HUES64 (cell line): ENCODE measurements at regions not wholly inside any gene's neighbourhood (a gene's known extent, or its start where the extent isn't known, plus 50 kb on each side); places are given as distances from the start of the nearest gene placed in this dataset.
A peak's percentile ranks its signal among the peaks of the same experiment; 100 is the strongest.

Experiments used
- H3K27ac ChIP-seq: 2 replicates; pipeline ENCODE4 v1.7.0; 2013; ENCODE audit warnings: low read depth, low read length, inconsistent platforms
- H3K27me3 ChIP-seq: 2 replicates; pipeline ENCODE4 v1.6.1; 2013; ENCODE audit warnings: mild to moderate bottlenecking, low read length; ENCODE audit not compliant: insufficient read depth
- H3K36me3 ChIP-seq: 2 replicates; pipeline ENCODE4 v1.6.1; 2013; ENCODE audit warnings: mild to moderate bottlenecking, low read length; ENCODE audit not compliant: insufficient read depth
- H3K4me1 ChIP-seq: 2 replicates; pipeline ENCODE4 v1.6.1; 2013; ENCODE audit warnings: mild to moderate bottlenecking, low read length, moderate library complexity; ENCODE audit not compliant: insufficient read depth
- H3K4me3 ChIP-seq: 2 replicates; pipeline ENCODE4 v1.5.1; 2013; ENCODE audit warnings: mild to moderate bottlenecking, low read length, moderate library complexity
- H3K9ac ChIP-seq: 2 replicates; pipeline ENCODE4 v1.6.1; 2013; ENCODE audit warnings: mild to moderate bottlenecking, low read depth, low read length
- H3K9me3 ChIP-seq: 2 replicates; pipeline ENCODE4 v1.6.1; 2013; ENCODE audit warnings: low read depth, low read length; ENCODE audit not compliant: insufficient read depth
- WGBS: fragments of 150-250, 120-280 bp; methylation state at CpG from one replicate; pipeline ENCODE4 v1.1.7; 2013; ENCODE audit warnings: missing lambda C conversion rate; 5-methylcytosine and 5-hydroxymethylcytosine counted together

DNA sequence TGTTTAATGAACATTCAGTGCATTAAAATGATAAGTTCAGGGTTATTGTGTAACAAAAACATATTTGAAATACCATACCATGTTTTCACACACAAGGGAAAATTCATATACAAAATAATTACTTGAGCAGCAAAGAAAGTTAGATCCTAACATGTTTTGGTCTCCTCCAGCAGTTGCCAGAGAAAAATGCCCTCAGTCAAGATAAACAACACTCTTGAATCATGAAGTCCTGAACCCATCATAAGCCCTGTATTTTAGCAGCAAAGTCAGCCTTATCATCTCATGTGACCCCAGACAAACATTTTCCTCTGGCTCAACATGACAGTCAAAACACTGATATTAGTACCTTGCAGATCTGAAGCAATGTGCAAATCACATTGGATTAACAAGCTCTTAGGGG lies 1541.1 kb upstream of the WWC1 start:
- H3K4me3 ChIP-seq = no peak overlapping the region
- no peaks in the 10 kb centered on the region for H3K27me3 ChIP-seq
- H3K9ac ChIP-seq = no peak overlapping the region
- H3K27ac ChIP-seq = no peak overlapping the region
- no peaks in the 10 kb centered on the region for H3K9me3 ChIP-seq
- H3K36me3 ChIP-seq = no peaks in the 10 kb centered on the region
- no peaks in the 10 kb centered on the region for H3K4me1 ChIP-seq

DNA sequence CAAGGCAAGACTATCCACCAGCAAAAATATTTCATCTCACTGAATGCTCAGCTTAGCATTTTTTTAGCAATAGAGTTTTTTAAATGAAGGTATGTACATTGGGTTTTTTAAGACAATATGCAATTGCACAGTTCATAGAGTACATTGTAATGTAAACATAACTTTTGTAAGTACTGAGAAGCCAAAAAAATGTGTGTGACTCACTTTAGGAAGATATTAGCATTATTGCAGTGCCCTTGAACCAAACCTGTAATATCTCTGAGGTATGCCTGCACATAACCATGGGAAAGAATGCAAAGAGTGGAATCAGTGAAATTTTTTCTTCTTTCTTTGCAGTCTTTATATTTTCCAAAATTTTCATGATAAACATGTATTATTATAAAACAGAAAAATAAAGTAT lies 1533.3 kb upstream of the WWC1 start:
- no peaks in the 10 kb centered on the region for H3K27me3 ChIP-seq
- H3K4me1 ChIP-seq = no peaks in the 10 kb centered on the region
- H3K36me3 ChIP-seq = no peaks in the 10 kb centered on the region
- no peaks in the 10 kb centered on the region for H3K9me3 ChIP-seq
- H3K4me3 ChIP-seq = no peak overlapping the region
- H3K9ac ChIP-seq = no peak overlapping the region
- no peak overlapping the region for H3K27ac ChIP-seq

GRCh38 chr5:166767858-166768257 lies 1523.6 kb upstream of the WWC1 start:
- no peak overlapping the region for H3K9ac ChIP-seq
- peaks cover 18% of the 10 kb centered on the region for H3K4me1 ChIP-seq
- WGBS = 96% methylated on average over 5 of the region's 5 CpGs
- no peaks in the 10 kb centered on the region for H3K27me3 ChIP-seq
- no peak overlapping the region for H3K27ac ChIP-seq
- H3K4me3 ChIP-seq = no peak overlapping the region
- H3K9me3 ChIP-seq = peaks cover 4% of the 10 kb centered on the region
- H3K36me3 ChIP-seq = no peaks in the 10 kb centered on the region

DNA sequence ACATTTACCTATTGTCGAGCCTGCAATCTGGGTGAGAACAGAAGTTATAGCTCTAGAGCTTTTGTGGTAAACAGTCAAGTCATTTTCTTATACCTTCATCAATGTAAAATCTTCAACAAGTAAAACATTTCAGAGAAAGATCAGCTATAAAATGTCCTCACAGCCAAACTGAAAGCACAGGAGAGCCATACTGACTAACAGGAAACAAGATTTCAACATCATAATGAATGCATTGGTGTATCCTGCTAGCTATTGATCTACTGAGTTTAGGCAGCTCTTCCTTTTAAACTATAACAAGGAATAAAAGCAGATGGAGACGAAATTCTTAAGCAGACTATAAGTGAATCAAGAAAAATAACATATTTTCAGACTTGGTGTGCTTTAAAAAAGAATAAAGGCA lies 1522.9 kb upstream of the WWC1 start:
- Histone ChIP-seq H3K9ac (no peak overlapping the region), H3K4me1 (peaks cover 25% of the 10 kb centered on the region), H3K27ac (no peak overlapping the region), H3K27me3 (no peaks in the 10 kb centered on the region), H3K9me3 (peaks cover 4% of the 10 kb centered on the region), H3K36me3 (no peaks in the 10 kb centered on the region), H3K4me3 (no peak overlapping the region)
- 92% methylated on average over 1 of the region's 2 CpGs for WGBS

DNA sequence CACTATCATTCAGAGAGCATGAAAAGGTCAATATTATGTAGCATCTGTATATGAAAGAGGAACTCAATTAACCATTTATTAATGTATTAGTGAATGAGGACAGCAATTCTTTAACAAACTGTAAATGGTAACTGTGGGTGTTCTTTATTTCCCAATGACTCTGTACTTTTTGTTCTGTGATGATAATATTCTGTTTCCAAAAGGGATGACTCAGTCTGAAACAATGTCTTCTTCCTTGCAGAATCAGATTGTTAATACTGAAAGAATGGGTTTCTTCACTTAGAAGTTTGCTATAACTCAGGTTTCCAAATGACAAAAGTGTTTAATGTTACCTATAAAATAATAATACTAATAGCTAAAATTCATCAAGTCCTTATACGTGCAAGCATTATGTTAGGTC lies 1518.7 kb upstream of the WWC1 start:
- Histone ChIP-seq H3K27me3 (no peaks in the 10 kb centered on the region), H3K9ac (no peak overlapping the region), H3K4me3 (no peak overlapping the region), H3K4me1 (peaks cover 25% of the 10 kb centered on the region), H3K27ac (no peak overlapping the region), H3K36me3 (no peaks in the 10 kb centered on the region), H3K9me3 (peaks cover 4% of the 10 kb centered on the region)
- no CpG with 5 or more reads among the region's 1 CpG for WGBS

GRCh38 chr5:166781737-166782136 lies 1509.7 kb upstream of the WWC1 start:
- H3K9me3 ChIP-seq = no peaks in the 10 kb centered on the region
- H3K4me1 ChIP-seq = peaks cover 14% of the 10 kb centered on the region
- H3K27ac ChIP-seq = no peak overlapping the region
- H3K27me3 ChIP-seq = no peaks in the 10 kb centered on the region
- 23% methylated on average over 4 of the region's 4 CpGs for WGBS
- H3K36me3 ChIP-seq = no peaks in the 10 kb centered on the region
- no peak overlapping the region for H3K9ac ChIP-seq
- H3K4me3 ChIP-seq = no peak overlapping the region

DNA sequence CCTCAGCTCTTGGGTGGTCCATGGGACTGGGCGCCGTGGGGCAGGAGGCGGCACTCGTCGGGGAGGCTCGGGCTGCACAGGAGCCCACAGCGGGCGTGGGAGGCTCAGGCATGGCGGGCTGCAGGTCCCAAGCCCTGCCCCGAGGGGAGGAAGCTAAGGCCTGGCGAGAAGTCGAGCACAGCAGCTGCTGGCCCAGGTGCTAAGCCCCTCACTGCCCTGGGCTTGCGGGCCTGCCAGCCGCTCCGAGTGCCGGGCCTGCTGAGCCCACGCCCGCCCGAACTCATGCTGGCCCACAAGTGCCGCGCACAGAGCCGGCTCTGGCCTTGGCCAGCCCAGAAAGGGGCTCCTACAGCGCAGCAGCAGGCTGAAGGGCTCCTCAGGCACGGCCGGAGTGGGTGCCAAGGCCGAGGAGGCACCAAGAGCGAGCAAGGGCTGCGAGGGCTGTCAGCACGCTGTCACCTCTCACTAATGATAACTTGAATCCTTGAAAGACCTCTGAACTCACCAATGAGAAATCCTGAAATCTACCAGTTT lies 1506.8 kb upstream of the WWC1 start:
- Histone ChIP-seq H3K36me3 (no peaks in the 10 kb centered on the region), H3K27ac (no peak overlapping the region), H3K27me3 (no peaks in the 10 kb centered on the region), H3K4me1 (peaks cover 26% of the 10 kb centered on the region), H3K9ac (no peak overlapping the region), H3K4me3 (no peak overlapping the region), H3K9me3 (no peaks in the 10 kb centered on the region)
- 97% methylated on average over 29 of the region's 29 CpGs for WGBS

GRCh38 chr5:166786178-166786577 lies 1505.3 kb upstream of the WWC1 start:
- H3K4me3 ChIP-seq = no peak overlapping the region
- H3K27me3 ChIP-seq = no peaks in the 10 kb centered on the region
- H3K9me3 ChIP-seq = no peaks in the 10 kb centered on the region
- 100% methylated on average over 2 of the region's 2 CpGs for WGBS
- H3K27ac ChIP-seq = no peak overlapping the region
- no peaks in the 10 kb centered on the region for H3K36me3 ChIP-seq
- H3K9ac ChIP-seq = no peak overlapping the region
- peaks cover 23% of the 10 kb centered on the region for H3K4me1 ChIP-seq

DNA sequence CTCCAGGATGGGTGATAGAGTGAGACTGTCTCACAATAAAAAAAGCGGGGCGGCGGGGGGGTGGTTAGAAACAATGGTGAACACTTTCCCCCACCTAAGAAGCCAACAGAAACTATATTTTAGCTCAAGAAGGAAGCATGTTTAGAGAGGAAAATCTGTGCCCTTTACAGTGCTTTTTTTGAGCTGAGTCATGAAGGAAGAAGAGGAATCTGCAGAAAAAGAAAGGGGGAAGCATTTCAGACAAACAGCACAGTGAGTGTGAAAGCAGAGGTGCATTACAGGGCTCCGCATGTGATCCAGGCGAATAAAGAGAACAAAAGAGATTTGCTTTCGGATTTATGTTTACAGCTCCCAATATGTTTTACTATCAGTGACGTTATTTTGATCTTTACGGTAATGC lies 1504.6 kb upstream of the WWC1 start:
- Histone ChIP-seq H3K9me3 (no peaks in the 10 kb centered on the region), H3K9ac (peak overlapping the region; percentile 20; the same call in 1 of the 2 replicates), H3K4me3 (no peak overlapping the region), H3K27me3 (no peaks in the 10 kb centered on the region), H3K36me3 (no peaks in the 10 kb centered on the region), H3K27ac (no peak overlapping the region), H3K4me1 (peaks cover 16% of the 10 kb centered on the region)
- WGBS = 87% methylated on average over 6 of the region's 8 CpGs

DNA sequence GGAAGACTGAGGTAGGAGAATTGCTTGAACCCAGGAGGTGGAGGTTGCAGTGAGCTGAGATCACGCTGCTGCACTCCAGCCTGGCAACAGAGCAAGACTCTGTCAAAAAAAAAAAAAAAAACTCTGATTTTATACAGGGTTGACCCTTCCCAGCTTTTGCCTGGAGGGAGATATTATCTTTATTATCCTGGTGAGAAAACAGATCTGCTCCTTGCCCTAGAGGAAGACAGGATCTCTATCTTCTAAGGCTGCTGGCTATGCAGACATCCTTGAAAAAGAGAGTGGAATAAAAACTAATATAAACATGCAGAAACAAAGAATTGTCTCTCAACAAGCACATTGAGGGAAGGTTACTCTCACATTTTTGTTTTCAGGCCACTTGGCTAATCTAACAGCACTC lies 1503.4 kb upstream of the WWC1 start:
- Histone ChIP-seq H3K27ac (no peak overlapping the region), H3K9ac (no peak overlapping the region)

DNA sequence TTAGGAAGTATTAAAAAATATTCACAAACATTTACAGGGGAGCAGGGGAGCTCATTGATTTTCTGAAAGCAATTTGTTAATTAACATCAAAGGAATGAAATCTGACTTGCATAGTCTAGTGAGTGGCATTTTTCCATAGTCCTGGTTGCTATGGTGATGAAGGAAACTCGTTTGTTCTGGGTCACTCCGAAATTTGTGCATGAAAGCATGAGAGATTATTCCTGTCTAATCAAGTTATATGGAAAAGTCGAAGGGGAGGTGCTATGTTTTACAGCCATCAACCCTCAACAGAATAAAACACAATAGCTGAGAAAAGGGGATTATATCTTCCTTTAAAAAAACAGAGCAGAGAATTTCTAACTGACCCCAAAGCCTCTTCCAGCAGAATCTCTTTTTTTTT lies 1495.7 kb upstream of the WWC1 start:
- Histone ChIP-seq H3K36me3 (no peaks in the 10 kb centered on the region), H3K4me1 (no peaks in the 10 kb centered on the region), H3K9me3 (no peaks in the 10 kb centered on the region; the same call in 1 of the 2 replicates), H3K27me3 (no peaks in the 10 kb centered on the region), H3K27ac (no peak overlapping the region), H3K4me3 (no peak overlapping the region), H3K9ac (no peak overlapping the region)
- 83% methylated on average over 2 of the region's 3 CpGs for WGBS

More for the DNA sequence above, 1503.4 kb upstream of the WWC1 start:
- Histone ChIP-seq H3K4me1 (peaks cover 12% of the 10 kb centered on the region; the same call in 1 of the 2 replicates), H3K36me3 (no peaks in the 10 kb centered on the region), H3K4me3 (no peak overlapping the region), H3K9me3 (no peaks in the 10 kb centered on the region), H3K27me3 (no peaks in the 10 kb centered on the region)
- 83% methylated on average over 1 of the region's 1 CpG for WGBS

GRCh38 chr5:166803058-166803457 lies 1488.4 kb upstream of the WWC1 start:
- WGBS = 92% methylated on average over 1 of the region's 1 CpG
- no peaks in the 10 kb centered on the region; the same call in 1 of the 2 replicates for H3K9me3 ChIP-seq
- no peak overlapping the region for H3K27ac ChIP-seq
- H3K27me3 ChIP-seq = no peaks in the 10 kb centered on the region
- H3K4me3 ChIP-seq = no peak overlapping the region
- H3K36me3 ChIP-seq = no peaks in the 10 kb centered on the region
- H3K4me1 ChIP-seq = no peaks in the 10 kb centered on the region
- H3K9ac ChIP-seq = no peak overlapping the region
